Heart left ventricle (tissue), 13 donors: ENCODE measurements at regions not wholly inside any gene's neighbourhood (a gene's known extent, or its start where the extent isn't known, plus 50 kb on each side); places are given as distances from the start of the nearest gene placed in this dataset.
"Not testable (repeated sequence)": the region's sequence is repeated elsewhere in the genome, so short reads cannot be mapped to it uniquely, and the experiment has no call there.

Experiments used
- CTCF ChIP-seq, 12 donors: fragments of 200-600 bp; sonication (generic) in 4 of 12; IDR thresholded peaks; one replicate each; pipeline versions ENCODE4 v1.5.0 to v1.8.0; 2018 to 2022; ENCODE audit warnings: antibody characterized with exemption in 12 of 12, mild to moderate bottlenecking in 5 of 12
- POLR2A ChIP-seq, 2 donors: fragments of 450-650 bp; IDR thresholded peaks; one replicate each; pipeline ENCODE4 v1.6.1; 2017; ENCODE audit warnings: antibody characterized with exemption in 2 of 2, mild to moderate bottlenecking in 2 of 2, moderate library complexity in 2 of 2
- donor health status: ischemic (EF 13 %, LVEDD 7.1; RV severe dilation, severe dysfunction).
- donor health status: DM: no; HTN: yes; CAD: no.
- donor health status: DM: no; HTN: no; CAD: no.
- donor health status: ischemic (EF 25% LVEDD 6.9; RV normal size, moderate dysfunction).
- donor health status: ischemic (EF 25% LVEDD 5.7; RV mildly dilated, moderate dysfunction).
- donor health status: ischemic (EF 35%, LVEDD 5.7; RV mildly dilated, moderate dysfunction).
- donor health status: nonischemic (EF 11% LVEDD 7.7; RV severe dilation, severe dysfunction).
- donor health status: DM: yes; HTN: yes; CAD: no.
- donor health status: PGD.
- donor health status: ischemic (EF 29% LVEDD 5.4; RV normal size, mild dysfunction).
- donor health status: nonischemic (EF 23%, LVEDD 6.1; RV moderate dilation, normal function).

- TF ChIP-seq CTCF, POLR2A (IDR thresholded peaks at IDR 0.05): not testable (repeated sequence)
Observed at GRCh38 chrX:80574486-80575086, 154.3 kb downstream of the TENT5D start.
